SK-N-SH (cell line): ENCODE measurements at regions not wholly inside any gene's neighbourhood (a gene's known extent, or its start where the extent isn't known, plus 50 kb on each side); places are given as distances from the start of the nearest gene placed in this dataset.

Experiments
- CTCF ChIA-PET: fragments of 300-600, 350-600 bp; formaldehyde crosslinking; extraction: SDS; loops from one replicate; lab custom pipeline; 2021; lab: Yijun Ruan, JAX
- POLR2A ChIA-PET: fragments of 350-600 bp; sonication (Branson Sonifier 250); formaldehyde crosslinking; extraction: SDS; loops from one replicate; lab custom pipeline; 2020; ENCODE audit warnings: antibody characterized with exemption, inconsistent platforms; lab: Yijun Ruan, JAX
- DNase-seq: peaks from one replicate; pipeline ENCODE4 v3.0.0; 2012
- H2AFZ ChIP-seq: fragments of 200-600 bp; sonication (generic); 2 replicates; pipeline ENCODE4 v1.8.1; 2016; ENCODE audit warnings: antibody characterized with exemption, mild to moderate bottlenecking, low read depth
- H3F3A ChIP-seq: fragments of 200-600 bp; sonication (generic); replicated peaks from 2 replicates; pipeline ENCODE3; 2016; ENCODE audit warnings: antibody characterized with exemption, mild to moderate bottlenecking; ENCODE audit not compliant: insufficient read depth
- H3K27ac ChIP-seq, 2 experiments: fragments of 200-500 bp in 1 of 2; fragments of 200-600 bp in 1 of 2; sonication (Bioruptor generic) in 1 of 2; sonication (generic), shearing (Covaris generic) in 1 of 2; 2 replicates each; pipeline versions ENCODE4 v1.5.1 to v1.6.1; 2014 to 2016; ENCODE audit warnings: low read depth in 2 of 2, inconsistent platforms in 1 of 2, low read length in 1 of 2, mild to moderate bottlenecking in 1 of 2, mixed read lengths in 1 of 2
- H3K27me3 ChIP-seq: fragments of 200-600 bp; sonication (generic), shearing (Covaris generic); 2 replicates; pipeline ENCODE4 v1.6.1; 2016; ENCODE audit warnings: mixed run types; ENCODE audit not compliant: insufficient read depth
- H3K36me3 ChIP-seq, 2 experiments: fragments of 200-500 bp in 1 of 2; fragments of 200-600 bp in 1 of 2; sonication (Bioruptor generic) in 1 of 2; sonication (generic) in 1 of 2; replicated peaks in 1 of 2; 2 replicates each; pipeline versions ENCODE3 to v1.5.1; 2014 to 2016; ENCODE audit warnings: low read length in 1 of 2, mild to moderate bottlenecking in 1 of 2; ENCODE audit not compliant: insufficient read depth in 2 of 2, control insufficient read depth in 1 of 2
- H3K4me1 ChIP-seq, 2 experiments: fragments of 200-500 bp in 1 of 2; fragments of 200-600 bp in 1 of 2; sonication (Bioruptor generic) in 1 of 2; sonication (generic), shearing (Covaris generic) in 1 of 2; 2 replicates each; pipeline versions ENCODE4 v1.5.1 to v1.6.1; 2014 to 2016; ENCODE audit warnings: low read depth in 1 of 2, low read length in 1 of 2, mixed run types in 1 of 2; ENCODE audit not compliant: insufficient read depth in 2 of 2, control insufficient read depth in 1 of 2
- H3K4me2 ChIP-seq: fragments of 200-600 bp; sonication (generic), shearing (Covaris generic); 2 replicates; pipeline ENCODE4 v1.6.1; 2017; ENCODE audit warnings: mixed run types
- H3K4me3 ChIP-seq, 2 experiments: fragments of 200-500 bp in 1 of 2; fragments of 200-600 bp in 1 of 2; sonication (Bioruptor generic) in 1 of 2; sonication (generic), shearing (Covaris generic) in 1 of 2; 2 replicates each; pipeline versions ENCODE4 v1.5.1 to v1.8.1; 2014 to 2016; ENCODE audit warnings: low read depth in 2 of 2, inconsistent platforms in 1 of 2, low read length in 1 of 2, mild to moderate bottlenecking in 1 of 2, mixed read lengths in 1 of 2, moderate library complexity in 1 of 2
- H3K79me2 ChIP-seq: fragments of 200-600 bp; sonication (generic); 2 replicates; pipeline ENCODE4 v1.8.1; 2017; ENCODE audit warnings: mild to moderate bottlenecking; ENCODE audit not compliant: insufficient read depth
- H3K9ac ChIP-seq: fragments of 200-600 bp; sonication (generic); 2 replicates; pipeline ENCODE4 v1.6.1; 2017; ENCODE audit warnings: mixed run types
- H3K9me2 ChIP-seq: fragments of 200-600 bp; sonication (generic); 2 replicates; pipeline ENCODE4 v1.6.1; 2017; ENCODE audit warnings: mixed run types
- H3K9me3 ChIP-seq: fragments of 200-600 bp; sonication (generic); 2 replicates; pipeline ENCODE4 v1.6.1; 2017; ENCODE audit warnings: mixed run types, mild to moderate bottlenecking, moderate library complexity
- H4K20me1 ChIP-seq: fragments of 200-600 bp; sonication (generic); 2 replicates; pipeline ENCODE4 v1.6.1; 2017; ENCODE audit warnings: mild to moderate bottlenecking, mixed run types; ENCODE audit not compliant: insufficient read depth
- CHD2 ChIP-seq: fragments of 150-350 bp; IDR thresholded peaks from 2 replicates; pipeline ENCODE4 v1.6.1; 2018; ENCODE audit warnings: low read length; ENCODE audit not compliant: partially characterized antibody
- EZH2phosphoT487 ChIP-seq: fragments of 200-600 bp; sonication (generic); IDR thresholded peaks from 2 replicates; pipeline ENCODE4 v1.6.1; 2017; ENCODE audit warnings: low read depth, mixed run types, mild to moderate bottlenecking, antibody characterized with exemption, moderate library complexity, borderline replicate concordance
- FOSL2 ChIP-seq: IDR thresholded peaks from 2 replicates; pipeline ENCODE4 v1.4.0; 2012; ENCODE audit warnings: low read depth, mild to moderate bottlenecking, moderate library complexity, borderline replicate concordance
- FOXJ3 ChIP-seq: sonication (generic); formaldehyde crosslinking; IDR thresholded peaks from 2 replicates; pipeline ENCODE4 v1.5.1; 2020; ENCODE audit warnings: mild to moderate bottlenecking, missing genetic modification reagents
- MXI1 ChIP-seq: IDR thresholded peaks from 2 replicates; pipeline ENCODE4 v1.6.1; 2012; ENCODE audit warnings: mild to moderate bottlenecking, low read depth, low read length, improper control_type of control experiment
- NFIC ChIP-seq: IDR thresholded peaks from 2 replicates; pipeline ENCODE4 v1.4.0; 2012; ENCODE audit warnings: borderline replicate concordance
- NRF1 ChIP-seq: IDR thresholded peaks from 2 replicates; pipeline ENCODE4 v1.6.1; 2012; ENCODE audit warnings: low read depth, mild to moderate bottlenecking, low read length
- POLR2AphosphoS5 ChIP-seq: IDR thresholded peaks from 2 replicates; pipeline ENCODE4 v1.6.1; 2012; ENCODE audit warnings: low read depth, low read length
- REST ChIP-seq: IDR thresholded peaks from 2 replicates; pipeline ENCODE4 v1.6.1; 2012; ENCODE audit warnings: mild to moderate bottlenecking, low read depth, low read length, moderate library complexity
- SIN3A ChIP-seq: IDR thresholded peaks from 2 replicates; pipeline ENCODE4 v1.6.1; 2012; ENCODE audit warnings: low read depth, mild to moderate bottlenecking, low read length, moderate library complexity, borderline replicate concordance
- SMC3 ChIP-seq: IDR thresholded peaks from 2 replicates; pipeline ENCODE4 v1.6.1; 2012; ENCODE audit warnings: low read depth, low read length, improper control_type of control experiment
- TCF12 ChIP-seq: IDR thresholded peaks from 2 replicates; pipeline ENCODE4 v1.4.0; 2012
- TEAD4 ChIP-seq: IDR thresholded peaks from 2 replicates; pipeline ENCODE4 v1.4.0; 2012; ENCODE audit warnings: mild to moderate bottlenecking, borderline replicate concordance; ENCODE audit not compliant: insufficient read depth
- WGBS: methylation state at CpG from one replicate; pipeline ENCODE4 v1.1.6; 2017; ENCODE audit warnings: low lambda C conversion rate; 5-methylcytosine and 5-hydroxymethylcytosine counted together
- TF ChIP-seq, protein P1 (sequence below): IDR thresholded peaks from 2 replicates; pipeline ENCODE4; 2012

GRCh38 chr10:107618504-107618994 is 454.0 kb upstream of the SORCS1 start:
- H2AFZ ChIP-seq: no peak overlapping the region
- no peaks in the 10 kb centered on the region; a peak in 1 of 4 replicates for H3K4me1 ChIP-seq
- H3K4me2 ChIP-seq: no peak overlapping the region
- no peaks in the 10 kb centered on the region for H3K9me2 ChIP-seq
- no peaks in the 10 kb centered on the region for H3F3A ChIP-seq
- ChIA-PET POLR2A (no interaction called here), CTCF (no interaction called here)
- H3K27ac ChIP-seq: no peak overlapping the region
- H3K9me3 ChIP-seq: no peaks in the 10 kb centered on the region
- H3K4me3 ChIP-seq: no peak overlapping the region
- H3K79me2 ChIP-seq: no peaks in the 10 kb centered on the region
- no peak for DNase-seq
- no peak overlapping the region for H3K9ac ChIP-seq
- H4K20me1 ChIP-seq: no peaks in the 10 kb centered on the region
- 64% methylated on average over 1 of the region's 1 CpG for WGBS
- no peak for TF ChIP-seq SMC3
- no peak for TF ChIP-seq CHD2
- TF ChIP-seq MXI1: no peak
- no peak for TF ChIP-seq TEAD4
- TF ChIP-seq EZH2phosphoT487: no peak
- TF ChIP-seq, protein P1, sequence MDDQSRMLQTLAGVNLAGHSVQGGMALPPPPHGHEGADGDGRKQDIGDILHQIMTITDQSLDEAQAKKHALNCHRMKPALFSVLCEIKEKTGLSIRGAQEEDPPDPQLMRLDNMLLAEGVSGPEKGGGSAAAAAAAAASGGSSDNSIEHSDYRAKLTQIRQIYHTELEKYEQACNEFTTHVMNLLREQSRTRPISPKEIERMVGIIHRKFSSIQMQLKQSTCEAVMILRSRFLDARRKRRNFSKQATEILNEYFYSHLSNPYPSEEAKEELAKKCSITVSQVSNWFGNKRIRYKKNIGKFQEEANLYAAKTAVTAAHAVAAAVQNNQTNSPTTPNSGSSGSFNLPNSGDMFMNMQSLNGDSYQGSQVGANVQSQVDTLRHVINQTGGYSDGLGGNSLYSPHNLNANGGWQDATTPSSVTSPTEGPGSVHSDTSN: no peak
- no peak for TF ChIP-seq NRF1
- no peak for TF ChIP-seq REST
- TF ChIP-seq NFIC: no peak
- no peak for TF ChIP-seq POLR2AphosphoS5
- TF ChIP-seq FOSL2: no peak
- TF ChIP-seq FOXJ3: no peak
- no peak for TF ChIP-seq SIN3A
- TF ChIP-seq TCF12: no peak
- no peaks in the 10 kb centered on the region for H3K36me3 ChIP-seq
- no peaks in the 10 kb centered on the region for H3K27me3 ChIP-seq
